GM12875 (cell line): ENCODE measurements at regions not wholly inside any gene's neighbourhood (a gene's known extent, or its start where the extent isn't known, plus 50 kb on each side); places are given as distances from the start of the nearest gene placed in this dataset.

Source experiments
- H3K4me3 ChIP-seq: one replicate; pipeline ENCODE4 v1.5.1; 2011; ENCODE audit warnings: low read depth, low read length, control low read depth
- CTCF ChIP-seq: IDR thresholded peaks from 2 replicates; pipeline ENCODE4 v1.5.1; 2011; ENCODE audit warnings: low read depth, mild to moderate bottlenecking, control low read depth, inconsistent platforms, low read length, moderate library complexity, borderline replicate concordance; ENCODE audit not compliant: insufficient read depth

GRCh38 chr16:74165566-74166080, 131.0 kb upstream of the PSMD7 start:
- no peak overlapping the region for H3K4me3 ChIP-seq
- no peak for TF ChIP-seq CTCF

- no peak overlapping the region for H3K4me3 ChIP-seq
- TF ChIP-seq CTCF, result no peak
These were observed 135.9 kb upstream of the PSMD7 start for GRCh38 chr16:74160759-74161158.

- no peak for TF ChIP-seq CTCF
- no peak overlapping the region for H3K4me3 ChIP-seq
These were observed 142.8 kb upstream of the PSMD7 start for GRCh38 chr16:74153773-74154172.

- H3K4me3 ChIP-seq, result no peak overlapping the region
- TF ChIP-seq CTCF, result no peak
These were observed 150.0 kb upstream of the PSMD7 start for GRCh38 chr16:74146643-74147042.

GRCh38 chr16:74143171-74143570, 153.4 kb upstream of the PSMD7 start:
- no peak for TF ChIP-seq CTCF
- no peak overlapping the region for H3K4me3 ChIP-seq

GRCh38 chr16:74141015-74141414, 155.6 kb upstream of the PSMD7 start:
- H3K4me3 ChIP-seq, result no peak overlapping the region
- no peak for TF ChIP-seq CTCF

- TF ChIP-seq CTCF, result no peak
- H3K4me3 ChIP-seq, result no peak overlapping the region
These were observed 156.1 kb upstream of the PSMD7 start for GRCh38 chr16:74140557-74140956.
